GM18511 (cell line): ENCODE measurements at regions not wholly inside any gene's neighbourhood (a gene's known extent, or its start where the extent isn't known, plus 50 kb on each side); places are given as distances from the start of the nearest gene placed in this dataset.

Experiments used
- ATAC-seq: cut with Tn5 transposase; IDR thresholded peaks from one replicate; pipeline ENCODE4 v1.9.1; 2021; ENCODE audit warnings: mild to moderate bottlenecking, moderate library complexity; ENCODE audit not compliant: unreplicated experiment

GRCh38 chr11:23318670-23319069 is 458.4 kb upstream of the CCDC179 start:
- no peak for ATAC-seq

GRCh38 chr11:23320131-23320530 is 459.9 kb upstream of the CCDC179 start:
- no peak for ATAC-seq

DNA sequence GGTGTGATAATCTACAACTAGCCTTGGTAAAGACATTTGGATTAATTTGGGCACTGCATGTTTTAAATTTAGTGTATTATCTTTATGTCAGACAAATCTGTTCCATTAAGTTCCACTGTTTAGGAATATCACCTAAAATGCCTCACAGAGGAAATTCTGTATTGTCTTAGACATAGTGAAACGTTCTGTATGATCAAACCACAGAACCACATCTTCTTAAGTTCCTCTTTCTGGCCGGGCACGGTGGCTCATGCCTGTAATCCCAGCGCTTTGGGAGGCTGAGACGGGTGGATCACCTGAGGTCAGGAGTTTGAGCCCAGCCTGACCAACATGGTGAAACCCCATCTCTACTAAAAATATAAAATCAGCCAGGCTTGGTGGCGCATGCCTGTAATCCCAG is 475.3 kb upstream of the CCDC179 start:
- peak; percentile 72 for ATAC-seq

GRCh38 chr11:23336961-23337360 is 476.7 kb upstream of the CCDC179 start:
- ATAC-seq, result no peak

GRCh38 chr11:23353611-23354010 is 493.3 kb upstream of the CCDC179 start:
- no peak for ATAC-seq

GRCh38 chr11:23359297-23359696 is 499.0 kb upstream of the CCDC179 start:
- ATAC-seq, result no peak

- no peak for ATAC-seq
Measured at GRCh38 chr11:23364076-23364475, 503.8 kb upstream of the CCDC179 start.

- ATAC-seq, result no peak
Measured at GRCh38 chr11:23370580-23371275, 510.5 kb upstream of the CCDC179 start.

DNA sequence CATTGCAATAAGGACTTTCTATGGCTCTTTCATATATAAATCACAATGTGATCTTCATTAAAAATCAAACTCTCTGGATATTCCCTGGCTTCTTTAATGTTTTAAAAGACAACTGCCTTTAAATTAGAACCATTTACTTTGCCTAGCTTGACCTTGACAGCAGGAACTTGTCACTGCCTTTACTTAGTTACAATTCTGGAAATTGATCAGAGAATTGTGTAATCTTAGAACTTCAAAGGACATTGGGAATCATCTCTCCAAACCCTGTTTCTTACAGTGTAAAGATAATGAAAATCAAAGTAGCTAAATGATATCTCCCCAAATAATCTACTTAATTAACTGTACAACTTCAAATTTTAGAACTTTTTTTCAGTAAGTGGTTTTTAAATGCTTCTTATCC is 517.6 kb upstream of the CCDC179 start:
- ATAC-seq, result no peak

- ATAC-seq, result no peak
Measured at GRCh38 chr11:23391031-23391430, 530.8 kb upstream of the CCDC179 start.

DNA sequence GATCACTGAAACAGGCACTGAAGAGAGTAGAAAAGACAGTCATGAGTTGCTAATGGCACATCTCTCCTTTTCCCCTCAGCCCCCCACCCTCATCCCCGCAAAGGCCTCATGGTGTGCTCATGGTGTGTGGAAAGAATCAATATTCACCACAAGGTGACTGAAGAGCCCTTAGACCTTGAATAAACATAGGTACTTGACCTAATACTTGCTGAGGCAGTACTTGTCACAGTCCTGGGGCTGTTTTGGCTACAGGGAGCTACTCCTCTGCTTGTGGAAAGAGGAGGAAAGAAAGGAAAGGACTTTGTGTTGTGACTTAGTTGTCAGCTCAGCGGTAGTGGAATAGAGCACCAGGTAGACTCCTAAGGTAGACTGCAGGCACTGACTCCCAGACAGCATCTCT is 537.8 kb upstream of the CCDC179 start:
- no peak for ATAC-seq

DNA sequence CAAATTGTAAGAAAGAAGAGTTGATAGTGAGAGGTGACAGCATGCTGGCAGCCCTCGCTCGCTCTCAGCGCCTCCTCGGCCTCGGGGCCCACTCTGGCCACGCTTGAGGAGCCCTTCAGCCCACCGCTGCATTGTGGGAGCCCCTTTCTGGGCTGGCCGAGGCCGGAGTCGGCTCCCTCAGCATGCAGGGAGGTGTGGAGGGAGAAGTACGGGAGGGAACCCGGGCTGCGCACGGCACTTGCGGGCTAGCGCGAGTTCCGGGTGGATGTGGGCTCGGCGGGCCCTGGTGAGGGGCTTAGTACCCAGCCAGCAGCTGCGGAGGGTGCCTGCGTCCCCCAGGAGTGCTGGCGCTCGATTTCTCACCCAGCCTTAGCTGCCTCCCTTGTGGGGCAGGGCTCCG is 539.7 kb upstream of the CCDC179 start:
- no peak for ATAC-seq

DNA sequence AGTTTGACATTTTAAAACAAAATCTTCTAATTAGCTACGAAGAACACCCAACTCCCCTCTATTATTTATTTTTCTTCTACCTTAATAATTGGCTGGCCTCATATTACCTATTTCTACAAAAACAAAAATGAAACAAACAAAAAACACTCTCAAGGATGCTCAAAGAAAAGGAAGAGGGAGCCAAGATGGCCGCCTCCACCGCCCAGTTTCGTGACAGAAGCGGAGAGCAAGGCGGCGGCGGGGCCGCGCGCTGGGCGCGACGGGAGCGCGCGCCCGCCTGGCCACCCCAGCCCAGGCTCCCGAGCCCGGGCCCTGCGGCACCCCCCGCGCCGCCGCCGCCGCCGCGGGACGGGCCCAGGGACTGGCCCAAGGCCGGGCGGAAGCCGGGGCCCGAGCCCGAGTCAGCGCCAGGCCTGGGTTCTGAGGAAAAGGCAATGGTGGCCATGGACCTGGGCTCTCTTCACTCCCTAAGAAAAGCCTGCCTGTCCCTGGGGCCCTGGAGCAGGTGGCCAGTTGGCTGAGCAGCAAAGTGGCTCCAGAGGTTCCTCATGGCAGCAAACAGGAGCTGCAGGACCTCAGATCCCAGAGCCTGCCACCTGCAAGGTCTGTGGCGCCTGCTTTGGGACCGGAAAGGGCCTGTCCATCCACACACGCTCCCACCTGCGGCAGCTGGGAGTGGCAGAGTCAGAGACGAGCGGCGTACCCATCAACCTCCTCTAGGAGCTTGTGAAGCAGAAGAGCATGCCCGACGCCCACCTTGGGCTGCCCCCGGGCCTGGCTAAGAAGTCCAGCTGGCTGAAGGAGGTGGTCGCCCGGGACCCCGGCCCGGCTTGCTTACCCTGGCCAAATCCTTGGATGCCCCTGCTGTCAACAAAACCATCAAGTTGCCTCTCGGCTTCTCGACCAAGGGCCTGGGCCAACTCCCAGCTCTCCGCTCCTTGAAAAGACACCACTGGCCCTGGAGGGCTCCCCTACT is 543.2 kb upstream of the CCDC179 start:
- ATAC-seq, result no peak

DNA sequence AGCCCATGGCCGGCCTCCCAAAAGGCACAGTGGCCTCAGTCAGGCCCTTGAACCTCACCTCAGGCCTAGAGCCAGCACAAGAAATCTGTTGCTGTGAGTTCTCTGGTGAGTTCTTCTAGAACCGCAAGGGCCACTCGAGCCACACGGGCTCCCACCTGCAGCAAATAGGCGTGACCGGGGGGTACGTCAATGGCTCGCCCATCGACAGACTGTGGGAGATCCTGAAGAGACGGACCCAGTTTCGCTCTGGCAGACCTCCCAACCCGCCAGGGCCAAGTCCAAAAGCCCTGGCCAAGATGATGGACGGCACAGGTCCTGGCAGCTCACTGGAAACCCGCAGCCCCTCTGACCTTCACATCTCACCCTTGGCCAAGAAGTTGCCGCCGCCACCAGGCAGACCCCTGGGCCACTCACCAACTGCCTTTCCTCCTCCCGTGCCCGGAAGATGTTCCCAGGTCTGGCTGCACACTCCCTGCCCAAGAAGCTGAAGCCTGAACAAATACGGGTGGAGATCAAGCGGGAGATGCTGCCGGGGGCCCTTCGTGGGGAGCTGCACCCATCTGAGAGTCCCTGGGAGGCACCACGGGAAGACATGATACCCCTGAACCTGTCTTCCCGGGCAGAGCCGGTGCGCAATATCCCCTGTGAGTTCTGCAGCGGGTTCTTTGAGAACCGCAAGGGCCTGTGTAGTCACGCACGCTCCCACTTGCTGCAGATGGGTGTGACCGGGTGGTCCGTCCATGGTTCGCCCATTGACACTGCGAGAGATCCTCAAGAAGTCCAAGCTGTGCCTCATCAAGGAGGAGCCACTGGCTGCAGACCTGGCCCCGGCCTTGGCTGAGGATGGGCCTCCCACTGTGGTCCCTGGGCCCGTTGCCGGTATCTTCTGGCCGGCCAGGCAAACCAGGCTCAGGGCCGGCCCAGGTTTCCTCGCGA is 544.2 kb upstream of the CCDC179 start:
- no peak for ATAC-seq

DNA sequence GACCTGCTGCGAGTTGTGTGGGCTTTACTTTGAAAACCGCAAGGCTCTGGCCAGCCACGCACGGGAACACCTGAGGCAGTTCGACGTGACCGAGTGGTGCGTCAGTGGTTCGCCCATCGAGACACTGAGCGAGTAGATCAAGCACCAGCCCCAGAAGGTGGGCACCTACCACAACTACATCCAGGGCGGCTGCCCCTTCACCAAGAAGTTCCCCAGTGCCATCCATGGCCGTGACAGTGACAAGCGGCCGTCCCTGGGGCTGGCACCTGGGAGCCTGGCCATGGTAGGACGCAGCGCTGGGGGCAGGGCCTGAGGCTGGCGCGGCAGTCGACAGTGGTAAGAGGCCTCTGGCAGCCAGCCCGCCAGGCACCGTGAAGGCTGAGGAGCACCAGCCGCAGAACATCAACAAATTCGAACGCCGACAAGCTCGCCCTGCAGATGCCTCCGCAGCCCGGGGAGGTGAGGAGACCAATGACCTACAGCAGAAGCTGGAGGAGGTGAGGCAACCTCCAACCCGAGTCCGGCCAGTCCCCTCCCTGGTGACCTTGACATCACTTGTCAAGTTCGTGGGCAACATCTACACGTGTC is 545.2 kb upstream of the CCDC179 start:
- no peak for ATAC-seq

GRCh38 chr11:23406131-23406819 is 546.0 kb upstream of the CCDC179 start:
- no peak for ATAC-seq

DNA sequence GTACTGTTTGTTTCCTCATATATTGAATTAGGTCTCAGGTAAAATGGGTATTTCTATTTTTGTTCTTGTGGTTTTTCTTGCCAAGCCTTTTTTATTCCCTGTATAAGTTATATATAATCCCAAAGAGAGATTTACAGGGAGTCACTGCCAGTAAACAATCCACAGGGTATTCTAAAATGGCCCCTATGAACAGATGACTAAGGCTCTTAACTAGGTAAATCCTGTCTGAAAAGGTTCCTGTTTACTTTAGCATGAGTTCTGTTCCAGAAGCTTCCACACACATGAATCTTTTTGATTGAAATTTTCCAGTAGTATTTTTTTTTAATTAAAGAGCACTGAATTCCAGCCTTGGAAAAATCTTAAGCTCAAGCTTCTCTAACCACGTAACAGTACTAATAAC is 552.8 kb upstream of the CCDC179 start:
- ATAC-seq, result no peak

- ATAC-seq, result no peak
Measured at GRCh38 chr11:23423104-23423503, 562.8 kb upstream of the CCDC179 start.

DNA sequence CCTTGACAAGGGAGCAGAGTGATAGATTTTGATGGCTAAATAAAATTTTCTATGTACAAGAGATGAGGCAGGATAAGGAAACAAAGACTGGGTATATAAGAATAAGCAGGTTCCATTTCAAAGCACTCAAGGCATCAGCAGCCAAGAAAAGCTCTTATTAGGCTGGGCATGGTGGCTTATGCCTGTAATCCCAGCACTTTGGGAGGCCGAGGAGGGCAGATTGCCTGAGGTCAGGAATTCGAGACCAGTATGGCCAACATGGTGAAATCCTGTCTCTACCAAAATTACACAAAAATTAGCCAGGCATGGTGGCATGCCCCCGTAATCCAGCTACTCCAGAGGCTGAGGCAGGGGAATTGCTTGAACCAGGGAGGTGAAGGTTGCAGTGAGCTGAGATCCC is 563.4 kb upstream of the CCDC179 start:
- ATAC-seq, result no peak

DNA sequence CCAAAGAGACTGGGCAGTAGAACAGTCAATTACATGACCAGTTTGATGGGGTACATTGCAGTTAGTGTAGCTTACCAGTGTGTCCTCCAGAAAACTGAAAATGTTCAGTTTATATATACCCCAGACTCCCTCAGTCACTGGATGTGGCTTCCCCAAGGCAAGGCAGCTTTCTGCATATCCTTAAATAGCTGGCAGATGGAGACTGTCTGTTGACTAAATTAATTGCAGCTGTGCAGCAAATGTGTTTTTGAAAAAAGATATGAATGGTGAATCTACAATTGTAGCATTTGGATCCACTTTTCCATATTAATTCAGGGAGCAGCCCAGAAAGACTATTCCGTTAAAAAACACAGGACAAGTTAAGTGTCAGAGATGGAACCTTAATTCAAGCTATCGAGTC is 565.1 kb upstream of the CCDC179 start:
- no peak for ATAC-seq
